Lower leg skin (tissue), 3 donors: ENCODE measurements at regions not wholly inside any gene's neighbourhood (a gene's known extent, or its start where the extent isn't known, plus 50 kb on each side); places are given as distances from the start of the nearest gene placed in this dataset.
"Not testable (repeated sequence)": the region's sequence is repeated elsewhere in the genome, so short reads cannot be mapped to it uniquely, and the experiment has no call there.

Source experiments
- POLR2A ChIP-seq, 2 donors: fragments of 450-650 bp; IDR thresholded peaks; one replicate each; pipeline ENCODE4 v1.6.1; 2016 to 2017; ENCODE audit warnings: antibody characterized with exemption in 2 of 2, mild to moderate bottlenecking in 1 of 2, moderate library complexity in 1 of 2
- TF ChIP-seq, protein P1 (sequence below), 3 donors: fragments of 450-650 bp; IDR thresholded peaks; one replicate each; pipeline ENCODE4 v1.5.1; 2016; ENCODE audit warnings: antibody characterized with exemption in 3 of 3, mild to moderate bottlenecking in 3 of 3, moderate library complexity in 2 of 3

DNA sequence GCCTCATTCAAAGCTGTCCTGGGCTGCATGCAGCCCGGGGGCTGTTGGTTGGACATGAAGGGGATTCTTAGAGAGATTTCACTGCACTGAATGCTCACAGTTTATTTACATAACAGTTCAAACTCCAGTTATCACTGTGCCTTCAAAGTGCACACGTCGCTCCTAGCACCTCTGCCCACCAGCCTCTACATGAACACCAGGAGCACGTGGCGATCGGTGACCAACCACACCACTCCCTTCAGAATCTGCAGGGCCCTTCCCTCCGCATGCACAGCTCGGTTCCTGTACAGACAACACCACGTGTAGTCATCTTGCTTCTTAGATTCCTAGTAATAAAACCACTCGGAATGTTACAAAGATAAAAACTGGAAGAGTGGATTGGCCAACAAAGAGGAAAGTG, 72.9 kb upstream of the GOLGA6L6 start:
- TF ChIP-seq, protein P1, sequence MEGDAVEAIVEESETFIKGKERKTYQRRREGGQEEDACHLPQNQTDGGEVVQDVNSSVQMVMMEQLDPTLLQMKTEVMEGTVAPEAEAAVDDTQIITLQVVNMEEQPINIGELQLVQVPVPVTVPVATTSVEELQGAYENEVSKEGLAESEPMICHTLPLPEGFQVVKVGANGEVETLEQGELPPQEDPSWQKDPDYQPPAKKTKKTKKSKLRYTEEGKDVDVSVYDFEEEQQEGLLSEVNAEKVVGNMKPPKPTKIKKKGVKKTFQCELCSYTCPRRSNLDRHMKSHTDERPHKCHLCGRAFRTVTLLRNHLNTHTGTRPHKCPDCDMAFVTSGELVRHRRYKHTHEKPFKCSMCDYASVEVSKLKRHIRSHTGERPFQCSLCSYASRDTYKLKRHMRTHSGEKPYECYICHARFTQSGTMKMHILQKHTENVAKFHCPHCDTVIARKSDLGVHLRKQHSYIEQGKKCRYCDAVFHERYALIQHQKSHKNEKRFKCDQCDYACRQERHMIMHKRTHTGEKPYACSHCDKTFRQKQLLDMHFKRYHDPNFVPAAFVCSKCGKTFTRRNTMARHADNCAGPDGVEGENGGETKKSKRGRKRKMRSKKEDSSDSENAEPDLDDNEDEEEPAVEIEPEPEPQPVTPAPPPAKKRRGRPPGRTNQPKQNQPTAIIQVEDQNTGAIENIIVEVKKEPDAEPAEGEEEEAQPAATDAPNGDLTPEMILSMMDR (IDR thresholded peaks at IDR 0.05): not testable (repeated sequence)
- not testable (repeated sequence) for TF ChIP-seq POLR2A (IDR thresholded peaks at IDR 0.05)
